Endothelial cell (in vitro differentiated cells): ENCODE measurements at regions not wholly inside any gene's neighbourhood (a gene's known extent, or its start where the extent isn't known, plus 50 kb on each side); places are given as distances from the start of the nearest gene placed in this dataset.
"Not testable (repeated sequence)": the region's sequence is repeated elsewhere in the genome, so short reads cannot be mapped to it uniquely, and the experiment has no call there.

Experiments used
- DNase-seq: peaks from one replicate; pipeline ENCODE4 v3.0.0; 2021; ENCODE audit warnings: low spot score
- H3K27ac Mint-ChIP-seq: one replicate; pipeline ENCODE4 v1.8.0; 2021; ENCODE audit warnings: mixed read lengths, inconsistent platforms; ENCODE audit not compliant: unreplicated experiment
- H3K27me3 Mint-ChIP-seq: one replicate; pipeline ENCODE4 v1.8.0; 2021; ENCODE audit warnings: mild to moderate bottlenecking, moderate library complexity, mixed read lengths, inconsistent platforms; ENCODE audit not compliant: unreplicated experiment
- H3K36me3 Mint-ChIP-seq: one replicate; pipeline ENCODE4 v1.8.0; 2021; ENCODE audit warnings: mild to moderate bottlenecking, low read depth, mixed read lengths, inconsistent platforms; ENCODE audit not compliant: unreplicated experiment
- H3K4me1 Mint-ChIP-seq: one replicate; pipeline ENCODE4 v1.8.0; 2021; ENCODE audit warnings: mild to moderate bottlenecking, mixed read lengths, inconsistent platforms; ENCODE audit not compliant: unreplicated experiment
- H3K4me3 Mint-ChIP-seq: one replicate; pipeline ENCODE4 v1.8.0; 2021; ENCODE audit warnings: mild to moderate bottlenecking, mixed read lengths, inconsistent platforms; ENCODE audit not compliant: unreplicated experiment
- H3K9me3 Mint-ChIP-seq: one replicate; pipeline ENCODE4 v1.8.0; 2021; ENCODE audit warnings: mixed read lengths, inconsistent platforms; ENCODE audit not compliant: unreplicated experiment
- TF ChIP-seq, protein P1 (sequence below): fragments of 200-600 bp; sonication (generic); IDR thresholded peaks from one replicate; pipeline ENCODE4 v1.5.0; 2021; ENCODE audit warnings: antibody characterized with exemption; ENCODE audit not compliant: unreplicated experiment

DNA sequence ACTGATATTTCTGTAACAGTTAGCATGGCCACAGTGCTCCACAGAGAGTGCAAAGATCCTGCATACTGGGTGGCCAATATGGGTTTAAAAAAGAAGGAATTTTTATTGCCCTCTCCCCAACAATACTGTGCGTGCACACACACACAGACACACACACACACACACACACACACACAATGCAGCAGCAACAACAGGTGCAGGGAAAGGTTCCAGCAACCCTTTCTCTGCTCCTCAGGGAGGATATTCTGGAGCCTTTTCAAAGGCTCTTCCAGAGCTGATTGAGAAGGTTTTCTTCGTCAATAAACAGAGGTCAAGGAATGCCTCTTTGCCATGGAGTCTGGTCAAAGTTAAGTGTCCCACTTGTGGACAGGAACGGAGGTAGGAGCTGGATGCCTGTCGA is 84.8 kb upstream of the ZFP42 start:
- Mint-ChIP-seq H3K27ac (no peak overlapping the region), H3K4me1 (no peaks in the 10 kb centered on the region)

GRCh38 chr4:187915406-187915805 is 80.2 kb upstream of the ZFP42 start:
- H3K27me3 Mint-ChIP-seq, H3K4me3 Mint-ChIP-seq, H3K27ac Mint-ChIP-seq, H3K36me3 Mint-ChIP-seq, DNase-seq, H3K4me1 Mint-ChIP-seq, H3K9me3 Mint-ChIP-seq: not testable (repeated sequence)
- TF ChIP-seq, protein P1, sequence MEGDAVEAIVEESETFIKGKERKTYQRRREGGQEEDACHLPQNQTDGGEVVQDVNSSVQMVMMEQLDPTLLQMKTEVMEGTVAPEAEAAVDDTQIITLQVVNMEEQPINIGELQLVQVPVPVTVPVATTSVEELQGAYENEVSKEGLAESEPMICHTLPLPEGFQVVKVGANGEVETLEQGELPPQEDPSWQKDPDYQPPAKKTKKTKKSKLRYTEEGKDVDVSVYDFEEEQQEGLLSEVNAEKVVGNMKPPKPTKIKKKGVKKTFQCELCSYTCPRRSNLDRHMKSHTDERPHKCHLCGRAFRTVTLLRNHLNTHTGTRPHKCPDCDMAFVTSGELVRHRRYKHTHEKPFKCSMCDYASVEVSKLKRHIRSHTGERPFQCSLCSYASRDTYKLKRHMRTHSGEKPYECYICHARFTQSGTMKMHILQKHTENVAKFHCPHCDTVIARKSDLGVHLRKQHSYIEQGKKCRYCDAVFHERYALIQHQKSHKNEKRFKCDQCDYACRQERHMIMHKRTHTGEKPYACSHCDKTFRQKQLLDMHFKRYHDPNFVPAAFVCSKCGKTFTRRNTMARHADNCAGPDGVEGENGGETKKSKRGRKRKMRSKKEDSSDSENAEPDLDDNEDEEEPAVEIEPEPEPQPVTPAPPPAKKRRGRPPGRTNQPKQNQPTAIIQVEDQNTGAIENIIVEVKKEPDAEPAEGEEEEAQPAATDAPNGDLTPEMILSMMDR: peak; percentile 13

More for the DNA sequence above, 84.8 kb upstream of the ZFP42 start:
- Mint-ChIP-seq H3K9me3 (no peaks in the 10 kb centered on the region), H3K4me3 (no peak overlapping the region), H3K27me3 (peaks cover 2% of the 10 kb centered on the region), H3K36me3 (no peaks in the 10 kb centered on the region)
- TF ChIP-seq, protein P1: no peak
- DNase-seq: no peak

DNA sequence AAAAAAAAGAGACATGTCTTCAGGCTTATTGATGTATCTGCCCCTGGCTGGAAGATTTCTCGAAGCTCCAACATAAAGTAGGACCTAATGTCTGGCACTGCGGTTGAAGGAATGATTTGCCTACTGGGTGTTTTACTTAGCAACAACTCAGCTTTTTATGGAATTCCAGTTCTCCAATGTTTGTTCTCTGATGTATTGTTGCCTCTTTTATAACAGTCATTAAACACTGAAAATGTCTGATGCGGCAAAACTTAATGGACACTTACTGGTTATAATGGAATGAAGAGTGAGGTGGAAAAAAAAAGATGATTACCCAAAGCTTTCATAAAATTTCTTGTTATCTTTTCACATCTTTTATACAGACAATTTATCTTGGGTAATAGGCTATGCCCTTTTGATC is 75.6 kb upstream of the ZFP42 start:
- H3K4me1 Mint-ChIP-seq: no peaks in the 10 kb centered on the region
- TF ChIP-seq, protein P1: no peak
- no peaks in the 10 kb centered on the region for H3K27me3 Mint-ChIP-seq
- no peak overlapping the region for H3K27ac Mint-ChIP-seq
- H3K9me3 Mint-ChIP-seq: no peaks in the 10 kb centered on the region
- no peaks in the 10 kb centered on the region for H3K36me3 Mint-ChIP-seq
- no peak for DNase-seq
- H3K4me3 Mint-ChIP-seq: no peak overlapping the region

- DNase-seq: no peak
- no peaks in the 10 kb centered on the region for H3K36me3 Mint-ChIP-seq
- no peaks in the 10 kb centered on the region for H3K27me3 Mint-ChIP-seq
- no peak overlapping the region for H3K27ac Mint-ChIP-seq
- H3K4me1 Mint-ChIP-seq: no peaks in the 10 kb centered on the region
- no peaks in the 10 kb centered on the region for H3K9me3 Mint-ChIP-seq
- TF ChIP-seq, protein P1: no peak
- H3K4me3 Mint-ChIP-seq: no peak overlapping the region
Observed at GRCh38 chr4:187921946-187922623, 73.5 kb upstream of the ZFP42 start.

GRCh38 chr4:187929024-187929423 is 66.5 kb upstream of the ZFP42 start:
- peak; percentile 39 for DNase-seq
- H3K4me1 Mint-ChIP-seq: peaks cover 2% of the 10 kb centered on the region

More at GRCh38 chr4:187929024-187929423, 66.5 kb upstream of the ZFP42 start:
- H3K27ac Mint-ChIP-seq: no peak overlapping the region
- no peaks in the 10 kb centered on the region for H3K36me3 Mint-ChIP-seq
- TF ChIP-seq, protein P1: peak; percentile 59
- no peaks in the 10 kb centered on the region for H3K9me3 Mint-ChIP-seq
- no peak overlapping the region for H3K4me3 Mint-ChIP-seq
- H3K27me3 Mint-ChIP-seq: peaks cover 2% of the 10 kb centered on the region
